AG20443 (cell line): ENCODE measurements at regions not wholly inside any gene's neighbourhood (a gene's known extent, or its start where the extent isn't known, plus 50 kb on each side); places are given as distances from the start of the nearest gene placed in this dataset.

Experiments used
- DNase-seq: peaks from one replicate; pipeline ENCODE4 v3.0.0; 2012; ENCODE audit warnings: low spot score, mixed read lengths

DNA sequence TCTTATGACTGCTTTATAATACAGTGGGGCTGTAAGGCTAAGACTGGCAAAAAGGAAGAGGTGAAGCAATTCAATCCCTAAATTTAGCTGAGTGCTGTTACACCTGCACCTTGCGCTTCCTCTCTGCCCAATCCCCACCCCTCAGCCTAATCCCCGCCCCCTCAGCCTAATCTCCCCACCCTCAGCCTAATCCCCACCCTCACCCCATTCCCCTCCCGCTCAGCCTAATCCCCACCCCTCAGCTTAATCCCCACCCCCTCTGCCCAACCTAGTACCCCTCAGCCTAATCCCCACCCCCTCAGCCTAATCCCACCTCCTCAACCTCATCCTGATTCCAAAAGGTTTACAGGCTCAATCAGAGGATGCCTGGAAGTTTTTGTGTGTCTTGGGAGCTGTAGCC lies 155.5 kb downstream of the PMP22 start:
- DNase-seq: no peak

DNA sequence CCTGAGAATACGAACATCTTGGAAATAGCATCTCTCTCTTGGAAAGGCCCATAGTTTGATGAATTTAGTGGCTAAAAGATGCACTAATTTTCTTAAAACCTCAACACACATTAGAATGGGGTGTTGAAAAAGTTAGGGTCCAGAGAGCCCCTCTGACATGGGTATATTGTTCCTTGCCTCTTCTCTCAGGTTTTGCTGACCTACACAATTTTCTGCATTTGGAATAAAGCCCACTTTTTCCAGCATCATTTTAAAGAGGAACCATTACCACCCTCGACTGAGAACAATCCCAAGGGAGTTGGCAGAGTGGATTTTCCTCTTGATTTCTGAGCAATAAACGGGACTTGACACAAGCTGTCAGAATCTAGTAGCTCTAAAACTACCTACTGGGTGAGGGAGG lies 156.1 kb downstream of the PMP22 start:
- no peak for DNase-seq

DNA sequence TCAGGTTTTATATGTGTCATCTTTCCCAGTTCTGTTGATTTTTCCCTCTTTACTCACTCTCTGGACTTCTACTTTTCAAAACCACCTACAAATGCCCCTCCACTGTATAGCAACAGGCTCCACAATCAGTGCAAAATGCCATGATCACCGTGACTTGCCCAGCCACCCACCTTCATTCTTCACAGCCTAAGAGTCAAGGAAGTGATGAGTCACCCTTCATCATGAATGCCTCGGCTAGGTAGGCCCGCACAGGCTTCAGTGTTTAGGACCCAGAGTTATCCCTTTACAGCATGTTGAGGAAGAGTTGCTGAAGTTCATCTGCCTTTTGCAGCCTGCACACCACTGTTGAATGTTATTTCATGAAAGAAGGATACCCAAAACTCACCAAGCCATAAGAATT lies 158.6 kb downstream of the PMP22 start:
- no peak for DNase-seq

DNA sequence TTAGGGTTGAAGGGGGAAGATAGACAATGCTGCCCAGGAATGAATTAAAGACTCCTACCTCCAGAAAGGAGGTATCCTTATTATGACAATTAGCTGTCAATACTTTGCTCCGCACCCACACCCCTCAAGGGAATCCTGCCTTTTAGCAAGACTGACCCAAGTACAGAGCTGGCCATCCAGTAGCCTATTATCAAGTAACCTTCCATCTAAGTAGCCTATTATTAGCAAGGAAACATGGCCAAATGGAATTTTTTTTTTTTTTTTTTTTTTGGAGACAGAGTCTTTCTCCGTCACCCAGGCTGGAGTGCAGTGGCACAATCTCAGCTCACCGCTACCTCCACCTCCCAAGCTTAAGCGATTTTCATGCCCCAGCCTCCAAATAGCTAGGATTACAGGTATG lies 161.3 kb downstream of the PMP22 start:
- DNase-seq: no peak

DNA sequence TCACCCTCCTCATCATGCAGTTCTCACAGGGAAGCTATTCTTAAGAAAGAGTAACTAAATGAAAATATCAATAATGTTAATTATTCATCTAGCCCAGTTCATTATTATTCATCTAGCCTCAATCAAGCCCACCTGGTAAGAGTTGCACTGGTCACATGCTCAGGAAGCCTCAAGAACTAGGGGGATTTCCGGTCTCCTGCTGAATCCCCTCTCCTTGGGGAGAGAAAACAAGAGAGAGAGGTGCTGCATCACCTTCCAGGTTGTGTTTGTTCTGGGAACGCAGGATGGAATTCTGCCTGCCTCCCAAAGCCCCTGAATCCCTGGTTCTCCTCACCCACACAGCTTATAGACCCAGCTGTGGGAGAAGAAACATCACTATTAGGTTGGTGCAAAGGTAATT lies 164.0 kb downstream of the PMP22 start:
- DNase-seq: no peak

DNA sequence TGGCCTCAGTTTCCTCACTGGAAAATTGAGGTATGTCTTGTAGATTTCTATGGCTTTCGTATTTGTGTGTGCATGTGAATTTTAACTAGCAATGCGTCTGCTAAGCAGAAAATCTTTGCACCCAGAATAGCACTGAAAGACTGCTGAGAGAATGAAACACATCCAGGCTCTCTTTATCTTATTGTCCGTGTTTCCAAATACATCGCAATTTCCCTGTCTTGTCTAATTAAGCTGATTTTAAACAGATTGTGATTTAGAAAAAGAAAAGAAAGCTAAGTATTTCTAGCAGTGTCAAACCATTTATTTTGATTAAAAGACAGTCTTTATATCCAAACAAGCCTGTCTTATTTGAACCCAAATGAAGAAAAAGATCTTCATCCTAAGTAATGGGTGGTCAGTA lies 168.6 kb downstream of the PMP22 start:
- no peak for DNase-seq

DNA sequence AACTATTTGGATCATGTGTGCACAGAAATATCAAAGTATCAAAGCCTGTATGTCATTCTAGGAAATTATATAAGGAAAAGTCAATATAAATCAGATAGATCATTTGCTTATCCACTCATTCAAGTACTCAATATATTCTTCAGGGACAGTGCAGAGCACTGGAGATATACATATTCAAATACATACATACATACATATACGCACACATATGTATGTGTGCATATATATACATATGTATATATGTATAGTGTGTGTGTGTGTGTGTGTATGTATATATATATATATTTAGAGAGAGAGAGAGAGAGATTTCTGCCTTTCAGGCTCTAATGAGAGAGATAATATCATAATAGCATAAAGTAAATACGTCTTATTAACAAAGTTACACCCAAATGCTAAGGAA lies 169.2 kb downstream of the PMP22 start:
- no peak for DNase-seq

DNA sequence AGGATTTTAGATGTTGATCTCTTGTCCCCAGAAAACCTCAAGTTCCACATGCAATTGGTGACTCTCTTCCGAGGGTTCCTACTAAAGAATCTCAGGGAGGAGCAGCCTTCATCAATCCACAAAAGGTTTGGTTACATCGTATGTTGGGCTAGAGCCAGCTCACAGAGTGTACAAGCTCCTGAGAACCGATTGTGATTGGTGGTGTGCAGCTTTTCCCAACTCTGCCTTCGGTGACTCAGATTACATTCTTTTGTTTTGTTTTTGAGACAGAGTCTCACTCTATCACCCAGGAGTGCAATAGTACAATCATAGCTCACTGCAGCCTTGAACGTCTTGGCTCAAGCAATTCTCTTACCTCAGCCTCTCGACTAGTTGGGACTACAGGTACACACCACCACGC lies 172.4 kb downstream of the PMP22 start:
- peak; percentile 42 for DNase-seq

DNA sequence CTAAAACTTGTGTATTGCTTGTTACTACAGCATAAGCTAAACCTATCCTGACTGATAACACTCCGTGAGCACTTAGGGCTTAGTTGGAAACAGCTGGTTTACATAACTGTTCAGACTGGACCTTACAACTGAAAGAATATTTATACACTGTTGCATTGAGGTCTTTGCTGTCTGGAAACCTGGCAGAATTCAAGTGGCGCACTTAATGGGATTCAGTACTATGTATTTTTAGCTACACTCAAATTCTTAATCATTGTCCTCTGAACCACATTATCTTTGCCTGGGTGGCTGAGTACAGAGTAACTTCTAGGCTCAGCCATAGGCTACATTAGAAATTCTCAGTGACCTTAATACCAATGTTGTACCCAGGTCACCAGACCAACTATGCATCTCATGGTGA lies 172.9 kb downstream of the PMP22 start:
- no peak for DNase-seq

DNA sequence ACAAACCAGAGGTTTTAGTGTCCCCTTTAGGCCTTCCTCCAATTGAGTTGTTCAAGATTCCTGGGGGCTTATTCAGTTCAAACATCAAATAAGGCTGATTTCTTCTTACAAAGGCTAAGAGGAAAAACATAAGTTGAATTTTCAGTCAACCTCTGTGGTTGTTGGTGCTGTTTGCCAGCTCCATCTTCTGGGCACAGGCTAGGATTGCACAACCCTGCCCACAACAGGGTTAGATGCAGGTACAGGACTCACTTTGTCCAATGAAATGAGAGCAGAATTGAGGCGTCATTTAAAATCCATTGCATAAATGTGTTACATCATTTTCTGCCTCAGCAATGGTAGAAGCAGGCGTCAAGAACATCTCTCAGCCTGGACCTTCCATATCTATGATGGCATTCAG lies 173.3 kb downstream of the PMP22 start:
- no peak for DNase-seq

DNA sequence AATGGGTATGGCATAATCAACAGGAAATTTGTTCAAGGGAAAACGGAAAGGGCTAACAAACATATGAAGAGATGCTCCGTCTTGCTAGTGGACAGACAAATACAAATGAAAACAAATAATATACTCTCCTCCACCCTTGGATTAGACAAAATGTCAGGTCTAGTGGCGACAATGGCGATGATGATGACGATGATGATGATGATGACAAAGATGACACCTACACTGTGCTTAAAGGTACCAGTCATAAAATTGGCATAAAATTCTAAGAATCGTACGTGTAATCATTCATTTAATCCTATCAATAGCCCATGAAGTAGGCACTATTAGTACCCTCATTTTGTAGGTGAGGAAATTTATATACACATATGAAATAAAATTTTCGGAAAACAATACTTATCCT lies 174.6 kb downstream of the PMP22 start:
- DNase-seq: no peak

DNA sequence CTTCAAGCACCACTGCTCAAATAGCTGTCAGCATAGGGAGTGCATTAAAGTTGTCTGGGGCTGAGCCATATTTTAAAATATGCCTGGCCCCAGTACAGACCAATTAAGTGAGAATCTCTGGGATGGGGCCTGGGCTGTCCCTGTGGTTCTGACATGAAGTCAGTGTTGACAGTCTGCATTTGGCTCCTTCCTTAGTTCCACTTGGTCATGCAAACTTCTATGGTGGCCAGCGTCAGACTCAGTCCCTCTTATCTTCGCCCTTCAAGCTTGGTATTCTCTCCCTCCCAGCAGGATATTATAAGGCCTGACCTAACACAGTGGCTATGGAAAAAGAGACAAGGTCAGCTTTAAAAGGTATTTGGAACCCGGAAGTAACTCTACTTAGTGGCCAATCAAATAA lies 177.2 kb downstream of the PMP22 start:
- DNase-seq: no peak

DNA sequence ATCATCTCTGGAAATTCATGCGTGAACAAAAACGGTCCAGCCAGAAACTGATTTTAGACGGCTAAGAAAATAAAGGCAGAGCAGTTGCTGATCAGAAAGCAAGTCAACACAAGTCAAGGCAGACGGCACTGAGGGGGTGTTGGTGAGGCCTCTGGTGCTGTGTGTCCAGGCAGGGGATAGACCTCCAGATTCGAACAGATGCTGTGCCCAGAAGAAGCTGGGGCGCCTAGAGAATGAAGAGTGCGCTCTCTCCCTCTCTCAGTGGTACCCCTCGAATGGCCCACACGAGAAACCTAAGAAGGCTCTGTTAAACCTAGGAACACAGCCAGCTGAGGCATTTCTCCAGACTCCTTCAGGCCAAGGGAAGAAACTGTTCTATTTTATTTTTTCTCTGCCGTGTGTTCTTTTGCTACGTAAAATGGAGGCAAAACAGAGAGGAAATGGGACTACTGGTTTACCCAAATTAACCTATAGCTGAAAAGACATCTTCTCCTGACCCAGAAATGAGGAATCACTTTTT lies 178.3 kb downstream of the PMP22 start:
- DNase-seq: no peak

DNA sequence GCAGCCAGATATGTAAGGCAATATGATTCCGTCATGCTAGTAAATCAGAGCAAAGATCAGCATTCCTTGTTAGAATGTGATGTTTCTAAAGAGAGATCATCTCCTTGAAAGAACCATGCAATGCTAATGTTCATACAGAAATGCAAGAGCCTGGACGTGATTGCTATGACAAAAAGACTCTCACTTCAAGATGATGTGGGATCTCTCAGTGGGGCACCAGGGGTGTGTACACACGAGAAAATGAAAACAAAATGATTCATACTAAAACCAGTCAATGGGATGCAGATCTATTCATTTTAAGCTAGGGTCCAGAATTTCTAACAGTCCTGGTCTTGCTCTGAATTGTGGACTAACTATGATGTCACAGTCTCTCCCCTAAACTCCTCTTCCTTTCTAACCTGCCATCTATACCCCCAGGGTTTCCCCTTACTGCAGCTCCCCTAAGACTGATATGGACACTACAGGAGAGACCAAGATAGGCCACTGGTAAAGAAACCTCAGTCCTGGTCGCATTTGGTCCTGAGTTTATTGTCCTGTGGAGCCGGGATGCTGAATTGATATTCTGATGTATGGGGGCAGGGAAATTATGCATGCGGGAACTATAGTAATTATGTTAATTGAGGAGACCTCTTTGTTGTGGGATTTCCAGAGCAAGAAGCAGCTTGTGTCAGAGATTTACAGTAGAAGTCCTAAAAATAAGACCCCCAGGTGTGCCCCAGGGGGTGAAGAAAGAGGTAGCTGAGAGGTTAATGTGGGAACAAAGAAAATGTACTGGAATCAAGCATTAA lies 179.0 kb downstream of the PMP22 start:
- DNase-seq: no peak

DNA sequence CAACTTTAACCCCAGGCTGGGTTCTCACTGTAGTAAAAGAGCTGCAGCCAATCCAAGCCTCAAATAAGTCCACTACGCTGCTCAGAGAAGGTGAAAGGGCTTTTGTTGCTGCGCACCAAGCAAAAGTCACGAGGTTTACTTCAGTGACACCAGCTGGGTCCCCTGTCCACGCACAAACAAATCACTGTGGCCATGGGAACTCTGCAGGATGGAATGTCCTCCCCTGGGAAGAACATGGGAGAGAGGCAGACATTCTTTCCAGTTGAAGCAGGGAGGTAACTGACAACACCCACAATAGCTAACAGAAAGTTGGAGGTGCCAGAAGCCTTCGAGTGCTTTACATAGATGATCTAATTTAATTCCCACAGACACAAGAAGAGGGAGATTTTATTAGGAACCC lies 181.9 kb downstream of the PMP22 start:
- peak; percentile 14 for DNase-seq

DNA sequence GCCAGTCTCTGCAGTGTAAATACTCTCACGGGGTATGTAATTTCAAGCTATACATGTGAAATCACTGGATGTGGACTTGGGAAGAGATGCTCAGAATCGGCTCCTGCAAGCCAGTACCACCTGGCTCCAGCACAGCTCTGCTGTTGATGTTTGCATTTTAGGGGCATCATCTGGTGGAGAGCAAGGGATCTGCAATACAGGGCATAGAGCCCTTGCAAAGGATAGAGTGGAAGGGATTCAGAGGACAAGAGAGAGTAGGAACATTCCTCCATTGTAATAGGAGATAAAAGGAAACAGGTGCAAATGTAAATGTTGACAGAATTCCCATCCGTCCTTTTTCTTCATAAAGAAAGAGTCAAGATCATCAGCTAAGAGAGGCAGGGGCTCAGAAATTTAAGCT lies 184.1 kb downstream of the PMP22 start:
- DNase-seq: no peak

DNA sequence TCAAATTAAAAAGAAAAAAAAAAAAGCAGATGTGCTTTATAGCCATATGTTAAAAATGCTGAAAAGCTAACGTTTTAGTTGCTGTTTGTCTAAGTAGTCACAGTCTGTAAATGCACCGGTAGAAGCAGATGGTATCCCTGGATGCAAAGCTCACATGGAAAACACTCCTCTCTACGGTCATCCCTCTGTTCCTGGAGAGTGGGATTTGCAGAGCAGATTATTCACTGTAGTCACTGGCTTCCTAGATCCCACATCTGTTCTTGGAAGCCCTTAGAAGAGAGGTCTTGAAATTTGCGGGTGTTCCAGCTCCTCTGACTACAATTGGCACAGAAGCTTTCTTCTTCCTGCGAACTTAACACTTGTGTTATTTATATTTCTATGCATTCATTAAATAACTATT lies 186.6 kb downstream of the PMP22 start:
- DNase-seq: no peak

DNA sequence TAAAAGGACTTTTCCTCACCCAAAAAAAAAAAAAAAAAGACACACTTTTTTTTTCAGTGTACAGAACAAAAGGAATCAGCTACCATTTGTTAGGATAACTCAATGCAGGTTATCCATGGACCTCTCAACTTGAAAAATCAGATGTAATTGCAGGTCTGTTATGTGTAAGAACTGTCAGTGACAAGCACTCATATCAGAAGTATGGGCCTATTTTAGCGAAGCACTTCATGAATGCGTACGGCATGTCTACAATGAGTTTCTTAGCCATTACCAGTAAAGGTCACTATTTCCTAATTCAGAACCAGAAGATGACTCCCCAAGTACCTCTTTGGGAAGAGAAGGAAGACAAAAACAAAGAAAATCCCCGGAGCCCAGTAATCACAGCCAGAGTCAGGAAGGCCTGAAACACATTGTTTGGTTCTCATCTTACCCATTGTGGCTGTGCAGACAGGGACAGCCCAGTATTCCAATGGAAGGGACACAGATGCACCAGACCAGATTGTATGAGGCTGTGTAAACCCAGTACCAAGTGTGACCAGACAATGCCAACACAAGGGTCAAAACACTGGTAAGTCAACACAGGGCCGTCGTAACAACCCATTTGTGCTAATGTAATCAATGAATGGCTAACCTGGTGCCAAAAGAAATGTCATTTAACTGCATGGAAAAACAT lies 188.0 kb downstream of the PMP22 start:
- DNase-seq: no peak

DNA sequence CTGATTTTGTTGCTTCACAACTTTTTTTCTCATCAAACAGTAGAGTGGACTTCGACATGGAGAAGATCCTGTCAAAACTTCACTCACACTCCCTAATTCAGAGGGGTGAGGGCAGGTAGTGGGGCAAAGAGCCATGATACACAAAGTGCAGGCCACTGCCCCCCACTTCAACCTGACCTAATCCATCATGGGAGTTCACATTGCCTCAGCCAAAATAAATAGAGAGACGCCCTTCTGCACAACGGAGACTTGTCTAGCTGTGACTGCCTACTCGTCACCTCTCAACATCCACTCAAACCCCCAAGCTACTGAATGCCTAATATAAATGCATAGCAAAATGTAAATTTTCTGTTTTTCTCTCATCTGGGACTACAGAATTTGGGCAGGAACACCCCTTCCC lies 213.2 kb downstream of the PMP22 start:
- no peak for DNase-seq

DNA sequence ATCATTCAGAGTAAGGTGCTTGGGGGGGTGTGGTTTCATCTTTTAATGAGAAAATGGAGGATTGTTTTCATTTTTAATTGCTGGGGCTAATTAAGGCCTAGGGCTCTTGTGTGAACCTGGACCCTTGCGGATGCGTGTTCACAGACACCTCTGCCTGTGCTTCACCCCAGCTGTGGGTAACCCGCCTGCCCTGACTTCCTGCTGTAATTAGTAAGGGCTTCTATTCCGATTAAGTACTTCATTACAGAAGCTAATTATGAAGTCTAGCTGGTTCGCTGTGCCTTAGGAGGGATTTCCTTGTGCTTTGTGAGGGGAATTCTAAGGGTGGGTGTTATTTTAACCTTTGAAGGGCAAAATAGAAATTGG lies 215.3 kb downstream of the PMP22 start:
- no peak for DNase-seq

DNA sequence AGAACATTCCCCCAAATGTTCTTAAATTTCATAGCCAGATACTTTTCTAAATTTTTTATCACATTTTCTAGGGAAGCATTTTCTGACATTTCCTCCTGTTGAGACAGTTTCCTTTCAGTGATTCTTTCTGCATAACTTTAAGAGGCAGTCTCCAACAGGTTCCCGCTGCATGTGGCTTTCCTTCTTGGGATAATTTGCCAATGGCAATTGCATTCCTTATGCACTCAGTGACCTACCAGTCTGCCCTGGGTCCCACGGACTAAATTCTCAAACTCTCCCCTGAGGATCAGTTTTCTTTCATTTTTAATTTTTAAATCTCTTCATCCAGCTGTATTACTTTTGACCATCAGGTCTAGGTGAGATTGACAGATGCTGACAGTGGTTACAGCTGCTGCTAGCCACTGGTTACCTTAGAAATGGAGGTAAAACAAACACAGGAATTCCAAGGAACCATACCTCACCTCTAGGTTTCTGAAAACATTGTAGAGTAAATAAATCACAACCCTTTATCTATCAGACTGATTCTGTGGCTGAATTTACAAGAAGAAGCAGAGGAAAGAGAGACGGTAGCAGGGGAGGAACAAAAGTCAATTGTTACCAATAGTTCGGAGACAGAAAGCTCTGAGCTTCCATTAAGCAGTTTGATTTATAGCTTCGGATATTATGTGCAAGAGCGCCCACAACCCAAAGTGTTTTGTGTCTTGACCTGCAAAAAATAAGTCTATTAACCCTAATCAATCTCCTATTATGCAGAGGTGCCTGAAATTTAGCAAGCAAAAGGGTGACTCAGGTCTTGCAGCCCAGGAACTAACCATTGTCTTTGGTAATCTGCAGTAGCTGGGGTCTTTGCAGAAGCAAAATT lies 216.0 kb downstream of the PMP22 start:
- DNase-seq: no peak

DNA sequence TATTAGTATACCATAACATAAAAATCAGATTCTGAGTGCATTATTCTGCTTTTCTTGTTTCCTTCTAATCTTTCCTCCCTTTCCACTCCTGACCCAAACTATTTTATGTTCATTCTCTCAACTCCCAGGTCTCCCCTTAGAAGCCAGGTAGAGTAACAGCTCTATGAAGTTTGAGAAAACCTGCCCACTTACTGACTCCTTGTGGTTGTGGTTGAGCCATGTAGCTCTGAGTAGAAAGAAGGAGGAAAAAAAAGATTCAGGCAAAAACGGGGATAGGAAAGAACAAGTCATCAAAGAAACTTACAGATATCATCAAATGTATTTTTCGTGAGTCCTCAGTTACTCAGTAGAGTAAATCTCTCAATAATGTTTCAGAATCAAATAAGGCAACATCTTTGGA lies 216.7 kb downstream of the PMP22 start:
- no peak for DNase-seq

DNA sequence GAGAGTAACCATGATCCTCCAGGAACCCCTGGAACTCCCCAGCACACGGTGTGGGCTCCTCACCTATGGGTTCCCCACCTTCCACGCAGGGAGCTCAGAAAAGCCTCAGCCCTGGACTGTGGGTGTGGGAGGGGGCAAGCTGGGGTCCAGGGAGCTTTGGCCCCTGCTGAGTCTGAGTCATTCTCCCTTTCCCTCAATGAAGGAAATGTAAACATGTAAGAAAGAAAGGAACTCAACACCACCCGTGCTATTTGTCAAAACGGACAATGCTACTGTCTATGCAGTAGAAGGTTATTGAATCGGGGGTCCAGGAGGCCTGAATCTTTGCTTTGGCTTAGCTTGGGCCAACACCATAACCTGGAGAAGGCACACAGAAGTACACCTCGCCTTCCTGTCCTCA lies 222.8 kb downstream of the PMP22 start:
- DNase-seq: no peak
